ENCODE measurements at regions not wholly inside any gene's neighbourhood (a gene's known extent, or its start where the extent isn't known, plus 50 kb on each side); places are given as distances from the start of the nearest gene placed in this dataset.
"Not testable (repeated sequence)": the region's sequence is repeated elsewhere in the genome, so short reads cannot be mapped to it uniquely, and the experiment has no call there.

GRCh38 chr10:118805146-118805545 is 50.4 kb upstream of the CACUL1 start:
- no peak for DNase-seq (ENCODE audit: low spot score)

- DNase-seq (ENCODE audit: low spot score) = no peak
Observed at GRCh38 chr10:118807512-118808305, 52.9 kb upstream of the CACUL1 start.

- no peak for DNase-seq (ENCODE audit: low spot score)
Observed at GRCh38 chr10:118808601-118809356, 54.0 kb upstream of the CACUL1 start.

- DNase-seq (ENCODE audit: low spot score) = no peak
Observed at GRCh38 chr10:118809357-118810220, 54.8 kb upstream of the CACUL1 start.

- no peak for DNase-seq (ENCODE audit: low spot score)
Observed at GRCh38 chr10:118810796-118811505, 56.2 kb upstream of the CACUL1 start.

DNA sequence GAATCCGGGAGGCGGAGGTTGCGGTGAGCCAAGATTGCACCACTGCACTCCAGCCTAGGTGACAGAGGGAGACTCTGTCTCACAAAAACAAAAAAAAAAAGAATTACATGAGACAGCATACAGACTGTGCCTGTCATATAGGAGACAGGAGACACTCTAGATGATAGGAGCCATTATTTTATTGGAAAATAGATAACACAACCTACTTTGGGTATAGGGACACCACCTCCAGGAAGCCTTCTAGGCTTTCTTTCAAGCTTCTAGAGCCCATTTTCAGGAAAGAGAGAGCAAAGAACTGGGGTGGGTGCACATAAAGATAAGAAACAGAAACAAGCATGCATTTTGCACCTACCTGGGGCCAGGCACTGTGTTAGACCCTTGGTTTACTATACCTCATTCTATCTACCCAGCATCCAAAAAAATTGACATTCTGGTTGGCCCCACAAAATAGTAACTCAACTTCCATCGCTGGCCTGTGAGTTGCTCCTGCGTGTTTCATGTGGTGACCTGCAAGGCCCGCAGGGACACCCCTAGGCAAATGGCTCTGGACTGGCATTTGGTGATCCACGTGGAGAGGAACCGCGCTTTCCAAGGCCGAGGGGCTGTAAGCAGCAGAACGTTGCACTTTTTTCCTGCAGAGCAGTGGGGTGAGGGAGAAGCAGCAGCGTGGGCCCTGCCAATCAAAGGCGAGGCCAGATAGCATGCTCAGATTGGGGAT is 57.1 kb upstream of the CACUL1 start:
- no peak for DNase-seq (ENCODE audit: low spot score)

GRCh38 chr10:118812393-118812740 is 57.6 kb upstream of the CACUL1 start:
- DNase-seq (ENCODE audit: low spot score) = no peak

DNA sequence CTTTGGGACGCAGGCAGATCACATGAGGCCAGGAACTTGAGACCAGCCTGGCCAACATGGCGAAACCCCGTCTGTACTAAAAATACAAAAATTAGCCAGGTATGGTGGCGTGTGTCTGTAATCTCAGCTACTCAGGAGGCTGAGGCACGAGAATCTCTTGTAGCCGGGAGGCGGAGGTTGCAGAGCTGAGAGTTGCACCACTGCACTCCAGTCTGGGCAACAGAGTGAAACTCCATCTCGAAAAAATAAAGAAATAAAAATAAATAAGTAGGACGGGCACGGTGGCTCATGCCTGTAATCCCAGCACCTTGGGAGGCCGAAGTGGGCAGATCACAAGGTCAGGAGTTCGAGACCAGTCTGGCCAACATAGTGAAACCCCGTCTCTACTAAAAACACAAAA is 58.2 kb upstream of the CACUL1 start:
- not testable (repeated sequence) for DNase-seq (ENCODE audit: low spot score)

- DNase-seq (ENCODE audit: low spot score) = no peak
Observed at GRCh38 chr10:118816471-118817168, 61.9 kb upstream of the CACUL1 start.

- DNase-seq (ENCODE audit: low spot score) = no peak
Observed at GRCh38 chr10:118817328-118818068, 62.7 kb upstream of the CACUL1 start.

GRCh38 chr10:118818621-118819221 is 64.0 kb upstream of the CACUL1 start:
- DNase-seq (ENCODE audit: low spot score) = no peak

GRCh38 chr10:118820326-118821116 is 65.8 kb upstream of the CACUL1 start:
- DNase-seq (ENCODE audit: low spot score) = no peak

GRCh38 chr10:118823256-118823907 is 68.6 kb upstream of the CACUL1 start:
- no peak for DNase-seq (ENCODE audit: low spot score)

DNA sequence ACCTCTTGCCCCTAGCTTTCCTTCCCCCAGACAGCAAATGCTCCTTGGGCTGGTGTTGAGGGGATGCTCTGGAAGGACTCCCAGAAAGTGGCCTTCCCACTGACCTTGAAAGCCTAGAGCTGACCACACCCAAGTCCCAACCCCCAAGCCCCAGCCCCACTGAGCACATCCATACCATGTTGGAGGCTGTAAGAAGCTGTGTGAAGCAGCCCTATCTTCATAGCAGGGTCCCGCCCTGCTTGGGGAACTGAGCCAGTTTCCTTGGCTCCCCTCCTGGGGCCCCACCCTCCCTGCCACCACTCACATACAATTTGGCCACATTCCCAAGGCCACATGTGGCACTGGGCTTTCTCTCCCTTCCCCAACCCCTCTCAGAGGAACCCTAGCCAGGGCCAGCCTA is 72.3 kb upstream of the CACUL1 start:
- no peak for DNase-seq (ENCODE audit: low spot score)

- DNase-seq (ENCODE audit: low spot score) = no peak
Observed at GRCh38 chr10:118827466-118828155, 72.8 kb upstream of the CACUL1 start.

DNA sequence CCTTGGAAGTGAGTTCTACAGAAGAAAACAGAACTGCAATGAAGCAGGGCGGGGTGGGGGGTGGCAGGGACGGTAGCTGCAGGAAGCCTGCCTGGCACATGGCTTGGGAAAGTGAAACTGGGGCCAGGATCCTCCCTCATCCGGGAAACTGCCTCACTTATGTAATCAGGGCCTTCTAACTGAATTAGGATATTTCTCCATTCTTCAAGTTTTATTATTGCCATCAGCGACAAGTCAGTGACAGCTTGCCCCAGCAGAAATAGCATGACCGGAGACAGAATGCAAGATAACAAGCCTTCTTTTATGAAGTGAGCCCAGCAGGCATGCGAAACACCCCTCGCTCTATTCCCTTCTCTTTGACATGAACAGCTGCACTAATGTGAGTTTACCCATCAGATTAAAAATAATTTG is 77.5 kb upstream of the CACUL1 start:
- DNase-seq (ENCODE audit: low spot score) = no peak

GRCh38 chr10:118834370-118834769 is 79.6 kb upstream of the CACUL1 start:
- DNase-seq (ENCODE audit: low spot score) = not testable (repeated sequence)

Data from germinal center (tissue), 1 donor.